WTC11 (cell line): ENCODE measurements at regions not wholly inside any gene's neighbourhood (a gene's known extent, or its start where the extent isn't known, plus 50 kb on each side); places are given as distances from the start of the nearest gene placed in this dataset.

Source experiments
- ATAC-seq: fragments of 200-7000 bp; cut with Tn5 transposase; 2 replicates; pipeline ENCODE4 v1.10.0; 2021; ENCODE audit warnings: mild to moderate bottlenecking, moderate library complexity
- CTCF ChIA-PET: fragments of 300-600 bp; sonication (Branson Sonifier 250); formaldehyde crosslinking; loops from one replicate; lab custom pipeline; 2021; ENCODE audit warnings: antibody characterized with exemption; lab: Charles Lee
- POLR2A ChIA-PET: fragments of 350-600 bp; sonication (Branson Sonifier 250); formaldehyde crosslinking; loops from one replicate; lab custom pipeline; 2021; ENCODE audit warnings: antibody characterized with exemption; lab: Charles Lee
- DNase-seq: peaks from one replicate; pipeline ENCODE4 v3.0.0; 2021; ENCODE audit warnings: low spot score
- H3K27ac Mint-ChIP-seq: 2 replicates; pipeline ENCODE4 v1.8.0; 2021; ENCODE audit warnings: mixed read lengths
- H3K27me3 Mint-ChIP-seq: 2 replicates; pipeline ENCODE4 v1.8.0; 2021; ENCODE audit warnings: low read depth, mild to moderate bottlenecking, moderate library complexity, mixed read lengths
- H3K36me3 Mint-ChIP-seq: 2 replicates; pipeline ENCODE4 v1.8.0; 2021; ENCODE audit warnings: mixed read lengths
- H3K4me1 Mint-ChIP-seq: 2 replicates; pipeline ENCODE4 v1.8.0; 2022; ENCODE audit warnings: mixed read lengths
- H3K4me3 Mint-ChIP-seq: 2 replicates; pipeline ENCODE4 v1.8.0; 2021; ENCODE audit warnings: mild to moderate bottlenecking, moderate library complexity, mixed read lengths
- H3K9me3 Mint-ChIP-seq: 2 replicates; pipeline ENCODE4 v1.8.0; 2021; ENCODE audit warnings: mixed read lengths
- CREB1 ChIP-seq: sonication (generic); formaldehyde crosslinking; IDR thresholded peaks from 2 replicates; pipeline ENCODE4 v1.8.0; 2023; ENCODE audit warnings: mild to moderate bottlenecking, missing genetic modification reagents
- ELF4 ChIP-seq: sonication (generic); formaldehyde crosslinking; IDR thresholded peaks from 2 replicates; pipeline ENCODE4 v1.8.1; 2022; ENCODE audit warnings: low read depth, mild to moderate bottlenecking, moderate library complexity, missing genetic modification reagents
- FOXP1 ChIP-seq: sonication (generic); formaldehyde crosslinking; IDR thresholded peaks from 2 replicates; pipeline ENCODE4 v1.8.0; 2022; ENCODE audit warnings: missing genetic modification reagents, mild to moderate bottlenecking, moderate library complexity, borderline replicate concordance
- GRHL2 ChIP-seq: fragments of 250-450 bp; sonication (Bioruptor Pico); IDR thresholded peaks from 2 replicates; pipeline ENCODE4 v1.8.0; 2022; ENCODE audit warnings: mild to moderate bottlenecking, moderate library complexity; ENCODE audit not compliant: insufficient replicate concordance, severe bottlenecking
- KAT7 ChIP-seq: sonication (generic); formaldehyde crosslinking; IDR thresholded peaks from 2 replicates; pipeline ENCODE4 v1.8.1; 2023; ENCODE audit warnings: missing genetic modification reagents, mild to moderate bottlenecking, borderline replicate concordance
- MYBL2 ChIP-seq: sonication (generic); formaldehyde crosslinking; IDR thresholded peaks from 2 replicates; pipeline ENCODE4 v1.8.1; 2023; ENCODE audit warnings: mild to moderate bottlenecking, moderate library complexity, missing genetic modification reagents
- NR1H2 ChIP-seq: sonication (generic); formaldehyde crosslinking; IDR thresholded peaks from 2 replicates; pipeline ENCODE4 v1.9.0; 2021; ENCODE audit warnings: mild to moderate bottlenecking, moderate library complexity, missing genetic modification reagents
- PRRX2 ChIP-seq: fragments of 250-450 bp; sonication (Bioruptor Pico); IDR thresholded peaks from 2 replicates; pipeline ENCODE4 v1.8.0; 2021; ENCODE audit warnings: mild to moderate bottlenecking
- SOX15 ChIP-seq: fragments of 250-450 bp; sonication (Bioruptor Pico); IDR thresholded peaks from 2 replicates; pipeline ENCODE4 v1.9.0; 2021; ENCODE audit warnings: mild to moderate bottlenecking
- SP1 ChIP-seq: sonication (generic); formaldehyde crosslinking; conservative IDR thresholded peaks from 2 replicates; pipeline ENCODE4 v1.8.1; 2022; ENCODE audit warnings: missing genetic modification reagents
- TEAD1 ChIP-seq: sonication (generic); formaldehyde crosslinking; IDR thresholded peaks from 2 replicates; pipeline ENCODE4 v1.8.0; 2022; ENCODE audit warnings: mild to moderate bottlenecking, missing genetic modification reagents
- ZNF317 ChIP-seq: sonication (generic); formaldehyde crosslinking; IDR thresholded peaks from 2 replicates; pipeline ENCODE4 v1.8.1; 2023; ENCODE audit warnings: low read depth, mild to moderate bottlenecking, moderate library complexity, missing genetic modification reagents, borderline replicate concordance
- ZNF423 ChIP-seq: fragments of 250-450 bp; sonication (Bioruptor Pico); IDR thresholded peaks from 2 replicates; pipeline ENCODE4 v2.1.2; 2022; ENCODE audit warnings: mild to moderate bottlenecking, moderate library complexity
- ZNF671 ChIP-seq: fragments of 250-450 bp; sonication (Bioruptor Pico); IDR thresholded peaks from 2 replicates; pipeline ENCODE4 v1.8.0; 2021; ENCODE audit warnings: mild to moderate bottlenecking
- TF ChIP-seq, protein P1 (sequence below): sonication (generic); formaldehyde crosslinking; IDR thresholded peaks from 2 replicates; pipeline ENCODE4 v1.8.1; 2022; ENCODE audit warnings: low read depth, mild to moderate bottlenecking, moderate library complexity, missing genetic modification reagents, borderline replicate concordance
- TF ChIP-seq, protein P2 (sequence below): sonication (generic); formaldehyde crosslinking; IDR thresholded peaks from 2 replicates; pipeline ENCODE4 v1.8.0; 2023; ENCODE audit warnings: mild to moderate bottlenecking, missing genetic modification reagents
- TF ChIP-seq, protein P3 (sequence below): sonication (generic); formaldehyde crosslinking; IDR thresholded peaks from 2 replicates; pipeline ENCODE4 v1.8.0; 2022; ENCODE audit warnings: mild to moderate bottlenecking, missing genetic modification reagents
- TF ChIP-seq, protein P4 (sequence below): sonication (generic); formaldehyde crosslinking; conservative IDR thresholded peaks from 2 replicates; pipeline ENCODE4 v1.8.1; 2022; ENCODE audit warnings: mild to moderate bottlenecking, missing genetic modification reagents

DNA sequence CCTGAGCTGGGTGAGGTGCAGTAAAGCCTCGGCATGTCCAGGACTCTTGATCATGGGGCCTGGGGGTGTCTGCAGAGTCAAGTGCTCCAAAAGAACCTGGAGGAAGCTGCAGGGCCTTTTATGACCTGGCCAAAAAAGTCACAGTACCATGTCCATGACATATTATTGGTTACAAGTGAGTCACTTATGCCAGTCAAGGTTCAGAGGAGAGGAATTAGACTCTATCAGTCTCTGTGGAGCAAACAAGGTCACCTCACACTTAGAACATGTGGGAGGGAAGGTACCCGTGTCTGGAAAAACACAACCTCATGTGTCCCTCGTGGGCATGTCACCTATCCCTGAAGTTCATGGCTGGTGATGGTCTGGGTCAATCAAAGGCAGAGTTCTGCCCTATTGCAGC lies 465.7 kb downstream of the FBXO15 start:
- CTCF ChIA-PET: no interaction called here
- Mint-ChIP-seq H3K27me3 (no peaks in the 10 kb centered on the region), H3K9me3 (no peaks in the 10 kb centered on the region), H3K36me3 (no peaks in the 10 kb centered on the region), H3K4me3 (no peak overlapping the region), H3K4me1 (0 out of 2 replicates have a peak, but pooled peaks cover 3% of the 10 kb centered on the region), H3K27ac (no peak overlapping the region)
- DNase-seq: no peak
- POLR2A ChIA-PET: no interaction called here
- no peak for ATAC-seq
- TF ChIP-seq, protein P1, sequence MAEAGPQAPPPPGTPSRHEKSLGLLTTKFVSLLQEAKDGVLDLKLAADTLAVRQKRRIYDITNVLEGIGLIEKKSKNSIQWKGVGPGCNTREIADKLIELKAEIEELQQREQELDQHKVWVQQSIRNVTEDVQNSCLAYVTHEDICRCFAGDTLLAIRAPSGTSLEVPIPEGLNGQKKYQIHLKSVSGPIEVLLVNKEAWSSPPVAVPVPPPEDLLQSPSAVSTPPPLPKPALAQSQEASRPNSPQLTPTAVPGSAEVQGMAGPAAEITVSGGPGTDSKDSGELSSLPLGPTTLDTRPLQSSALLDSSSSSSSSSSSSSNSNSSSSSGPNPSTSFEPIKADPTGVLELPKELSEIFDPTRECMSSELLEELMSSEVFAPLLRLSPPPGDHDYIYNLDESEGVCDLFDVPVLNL: no peak
- TF ChIP-seq MYBL2 (CRISPR knock-in tag) (no peak), GRHL2 (CRISPR knock-in tag) (no peak), NR1H2 (CRISPR knock-in tag) (no peak), ZNF671 (CRISPR knock-in tag) (no peak)

DNA sequence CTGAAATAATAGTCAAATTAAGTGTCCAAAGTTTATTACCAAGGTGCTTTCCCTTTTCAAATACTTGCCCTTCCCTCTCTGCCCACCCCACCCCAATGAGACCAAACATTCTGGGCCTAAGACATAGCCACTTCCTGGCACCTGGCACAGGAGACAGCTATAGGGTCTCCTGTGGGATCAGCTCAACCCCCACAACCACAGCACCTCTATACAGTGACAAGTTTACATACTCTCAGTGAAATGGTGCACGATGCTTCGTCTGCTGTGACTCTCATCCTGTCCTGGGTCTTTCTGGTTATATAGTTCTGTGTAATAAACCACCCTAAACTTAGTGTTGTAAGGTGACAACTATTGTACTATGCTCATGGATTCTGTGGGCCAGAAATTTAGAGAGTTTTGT lies 466.2 kb downstream of the FBXO15 start:
- Mint-ChIP-seq H3K4me3 (no peak overlapping the region), H3K4me1 (0 out of 2 replicates have a peak, but pooled peaks cover 3% of the 10 kb centered on the region), H3K27ac (no peak overlapping the region), H3K27me3 (no peaks in the 10 kb centered on the region), H3K9me3 (no peaks in the 10 kb centered on the region), H3K36me3 (no peaks in the 10 kb centered on the region)
- ATAC-seq (no peak), DNase-seq (no peak)
- ChIA-PET CTCF (no interaction called here), POLR2A (no interaction called here)
- TF ChIP-seq SP1 (CRISPR knock-in tag): no peak
- no peak for TF ChIP-seq PRRX2 (CRISPR knock-in tag)
- TF ChIP-seq, protein P2, sequence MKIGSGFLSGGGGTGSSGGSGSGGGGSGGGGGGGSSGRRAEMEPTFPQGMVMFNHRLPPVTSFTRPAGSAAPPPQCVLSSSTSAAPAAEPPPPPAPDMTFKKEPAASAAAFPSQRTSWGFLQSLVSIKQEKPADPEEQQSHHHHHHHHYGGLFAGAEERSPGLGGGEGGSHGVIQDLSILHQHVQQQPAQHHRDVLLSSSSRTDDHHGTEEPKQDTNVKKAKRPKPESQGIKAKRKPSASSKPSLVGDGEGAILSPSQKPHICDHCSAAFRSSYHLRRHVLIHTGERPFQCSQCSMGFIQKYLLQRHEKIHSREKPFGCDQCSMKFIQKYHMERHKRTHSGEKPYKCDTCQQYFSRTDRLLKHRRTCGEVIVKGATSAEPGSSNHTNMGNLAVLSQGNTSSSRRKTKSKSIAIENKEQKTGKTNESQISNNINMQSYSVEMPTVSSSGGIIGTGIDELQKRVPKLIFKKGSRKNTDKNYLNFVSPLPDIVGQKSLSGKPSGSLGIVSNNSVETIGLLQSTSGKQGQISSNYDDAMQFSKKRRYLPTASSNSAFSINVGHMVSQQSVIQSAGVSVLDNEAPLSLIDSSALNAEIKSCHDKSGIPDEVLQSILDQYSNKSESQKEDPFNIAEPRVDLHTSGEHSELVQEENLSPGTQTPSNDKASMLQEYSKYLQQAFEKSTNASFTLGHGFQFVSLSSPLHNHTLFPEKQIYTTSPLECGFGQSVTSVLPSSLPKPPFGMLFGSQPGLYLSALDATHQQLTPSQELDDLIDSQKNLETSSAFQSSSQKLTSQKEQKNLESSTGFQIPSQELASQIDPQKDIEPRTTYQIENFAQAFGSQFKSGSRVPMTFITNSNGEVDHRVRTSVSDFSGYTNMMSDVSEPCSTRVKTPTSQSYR (CRISPR knock-in tag): no peak
- no peak for TF ChIP-seq TEAD1 (CRISPR knock-in tag)
- TF ChIP-seq, protein P3, sequence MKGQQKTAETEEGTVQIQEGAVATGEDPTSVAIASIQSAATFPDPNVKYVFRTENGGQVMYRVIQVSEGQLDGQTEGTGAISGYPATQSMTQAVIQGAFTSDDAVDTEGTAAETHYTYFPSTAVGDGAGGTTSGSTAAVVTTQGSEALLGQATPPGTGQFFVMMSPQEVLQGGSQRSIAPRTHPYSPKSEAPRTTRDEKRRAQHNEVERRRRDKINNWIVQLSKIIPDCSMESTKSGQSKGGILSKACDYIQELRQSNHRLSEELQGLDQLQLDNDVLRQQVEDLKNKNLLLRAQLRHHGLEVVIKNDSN (CRISPR knock-in tag): no peak
- TF ChIP-seq, protein P4, sequence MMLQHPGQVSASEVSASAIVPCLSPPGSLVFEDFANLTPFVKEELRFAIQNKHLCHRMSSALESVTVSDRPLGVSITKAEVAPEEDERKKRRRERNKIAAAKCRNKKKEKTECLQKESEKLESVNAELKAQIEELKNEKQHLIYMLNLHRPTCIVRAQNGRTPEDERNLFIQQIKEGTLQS (CRISPR knock-in tag): no peak
- TF ChIP-seq, protein P1: no peak
- TF ChIP-seq KAT7: no peak
- TF ChIP-seq ZNF317: no peak
- TF ChIP-seq CREB1: no peak
- no peak for TF ChIP-seq FOXP1 (CRISPR knock-in tag)
- TF ChIP-seq ZNF423 (CRISPR knock-in tag): no peak
- no peak for TF ChIP-seq SOX15
- TF ChIP-seq ELF4 (CRISPR knock-in tag): no peak
